Fibroblast of the aortic adventitia (primary cell): ENCODE measurements at regions not wholly inside any gene's neighbourhood (a gene's known extent, or its start where the extent isn't known, plus 50 kb on each side); places are given as distances from the start of the nearest gene placed in this dataset.

Experiments
- DNase-seq: peaks from one replicate; pipeline ENCODE4 v3.0.0-alpha.2; 2010; ENCODE audit warnings: low read depth
- H3K4me3 ChIP-seq: 2 replicates; pipeline ENCODE4 v1.5.1; 2011; ENCODE audit warnings: low read depth, mild to moderate bottlenecking, control low read depth, low read length, moderate library complexity
- CTCF ChIP-seq: IDR thresholded peaks from 2 replicates; pipeline ENCODE4 v1.5.1; 2011; ENCODE audit warnings: mild to moderate bottlenecking, low read length, control low read depth, inconsistent platforms; ENCODE audit not compliant: insufficient read depth

DNA sequence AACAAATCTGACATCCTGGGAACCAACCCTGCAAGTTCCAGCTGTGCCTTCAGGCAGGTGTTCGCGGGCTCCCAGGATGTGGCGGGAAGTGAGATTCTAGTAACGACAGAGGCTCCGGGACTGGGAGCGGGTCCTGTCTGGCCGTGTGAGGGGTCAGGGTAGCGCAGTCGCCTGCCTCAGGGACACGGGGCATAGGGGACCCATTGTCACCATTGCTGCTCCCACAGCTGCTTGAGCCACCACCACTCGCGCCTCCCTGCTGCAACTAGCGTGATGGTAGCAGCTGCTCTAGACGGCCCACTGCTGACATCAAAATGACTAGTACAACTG is 468.5 kb downstream of the CDH9 start:
- no peak for TF ChIP-seq CTCF
- no peak for DNase-seq
- H3K4me3 ChIP-seq, result no peak overlapping the region

DNA sequence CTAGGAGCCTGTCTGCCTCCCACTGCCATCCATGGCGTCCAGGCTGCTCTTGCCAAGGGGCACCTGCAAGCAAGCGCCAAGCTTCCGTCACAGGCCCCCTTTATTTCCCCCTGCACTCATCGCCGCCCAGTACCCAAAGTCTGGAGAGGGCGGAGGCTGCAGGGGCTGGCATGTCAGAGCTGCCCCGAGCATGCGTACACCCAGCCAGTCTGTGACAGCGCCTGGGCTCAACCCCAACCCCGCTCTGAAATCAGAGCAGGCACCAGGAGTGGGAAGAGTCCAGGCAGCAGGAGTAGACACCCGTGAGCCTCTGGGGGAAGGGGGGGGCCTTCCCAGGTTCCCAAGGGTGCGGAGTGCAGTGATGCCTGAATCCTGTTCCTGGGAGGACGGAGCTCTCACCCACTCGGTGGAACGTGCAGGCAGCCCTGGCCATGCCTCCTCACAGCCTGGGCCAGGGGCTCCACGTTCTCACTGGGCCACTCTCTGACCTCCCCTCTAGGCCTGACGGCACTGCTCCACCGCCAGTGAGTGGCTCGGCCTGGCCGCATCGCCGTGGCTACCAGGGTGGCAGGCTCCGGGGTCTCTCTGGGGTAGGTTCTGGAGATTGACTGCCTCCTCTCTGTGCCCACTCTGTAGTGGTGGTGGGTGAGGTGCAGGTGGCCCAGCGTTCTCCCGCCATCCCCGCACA is 469.0 kb downstream of the CDH9 start:
- no peak overlapping the region for H3K4me3 ChIP-seq
- no peak for DNase-seq
- TF ChIP-seq CTCF, result no peak

GRCh38 chr5:26568316-26568715 is 470.1 kb downstream of the CDH9 start:
- H3K4me3 ChIP-seq, result no peak overlapping the region
- no peak for DNase-seq
- TF ChIP-seq CTCF, result no peak

GRCh38 chr5:26563979-26564378 is 474.4 kb downstream of the CDH9 start:
- DNase-seq, result no peak
- H3K4me3 ChIP-seq, result no peak overlapping the region
- TF ChIP-seq CTCF, result no peak

DNA sequence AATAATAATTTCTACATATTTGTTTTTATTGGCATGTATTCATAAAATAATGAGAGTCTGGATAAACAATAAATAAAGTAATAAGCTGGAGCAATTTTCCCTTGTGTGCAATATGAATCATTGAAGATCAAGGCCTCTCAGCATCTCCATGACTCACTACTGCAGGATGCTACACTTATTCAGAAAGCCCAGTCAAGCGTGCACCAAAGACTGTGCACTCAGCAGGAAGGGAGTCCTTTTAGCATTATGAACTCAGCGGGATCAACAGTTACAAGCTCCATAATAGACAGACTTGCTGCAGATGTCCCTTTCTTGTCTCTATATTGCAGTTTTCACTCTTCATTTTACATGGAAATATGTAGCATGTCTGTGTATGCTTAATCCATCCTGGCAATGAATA is 485.3 kb downstream of the CDH9 start:
- TF ChIP-seq CTCF, result no peak
- H3K4me3 ChIP-seq, result no peak overlapping the region
- no peak for DNase-seq

DNA sequence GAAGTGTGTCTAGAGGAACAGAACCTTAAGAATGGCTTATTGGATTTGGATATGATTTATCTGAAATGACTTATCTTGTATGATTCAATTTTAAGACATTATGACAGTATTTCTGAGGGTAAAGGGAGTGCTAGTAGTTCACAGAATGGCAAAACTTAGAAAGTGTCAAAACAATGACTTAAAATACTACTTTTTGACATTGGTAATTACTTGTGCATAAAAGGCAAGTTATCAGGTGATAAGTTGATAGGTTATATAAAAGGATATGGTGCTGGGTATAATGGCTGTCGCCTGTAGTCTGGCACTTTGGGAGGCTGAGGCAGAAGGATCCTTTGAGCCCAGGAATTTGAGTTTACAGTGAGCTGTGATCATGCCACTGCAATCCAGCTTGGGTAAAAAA is 494.4 kb downstream of the CDH9 start:
- no peak for TF ChIP-seq CTCF
- H3K4me3 ChIP-seq, result no peak overlapping the region
- no peak for DNase-seq

- TF ChIP-seq CTCF, result no peak
- H3K4me3 ChIP-seq, result no peak overlapping the region
- no peak for DNase-seq
These were observed 500.2 kb downstream of the CDH9 start for GRCh38 chr5:26538226-26538625.
